Choroid plexus epithelial cell (primary cell): ENCODE measurements at regions not wholly inside any gene's neighbourhood (a gene's known extent, or its start where the extent isn't known, plus 50 kb on each side); places are given as distances from the start of the nearest gene placed in this dataset.

Experiments
- DNase-seq: peaks from one replicate; pipeline ENCODE4 v3.0.0-alpha.2; 2010; ENCODE audit warnings: low read depth
- H3K4me3 ChIP-seq: 2 replicates; pipeline ENCODE4 v1.5.1; 2011; ENCODE audit warnings: low read depth, mild to moderate bottlenecking, control low read depth, low read length, moderate library complexity
- CTCF ChIP-seq: conservative IDR thresholded peaks from 2 replicates; pipeline ENCODE4 v1.5.1; 2011; ENCODE audit warnings: low read depth, mild to moderate bottlenecking, control low read depth, inconsistent platforms, low read length, moderate library complexity

- H3K4me3 ChIP-seq = no peak overlapping the region
- DNase-seq = no peak
- TF ChIP-seq CTCF = no peak
These were observed 229.6 kb upstream of the ESRRG start for GRCh38 chr1:216952864-216953263.

- TF ChIP-seq CTCF = no peak
These were observed 222.4 kb upstream of the ESRRG start for GRCh38 chr1:216945538-216946080.

GRCh38 chr1:216944864-216945510 lies 221.8 kb upstream of the ESRRG start:
- no peak overlapping the region for H3K4me3 ChIP-seq
- TF ChIP-seq CTCF = no peak
- no peak for DNase-seq

More at GRCh38 chr1:216945538-216946080, 222.4 kb upstream of the ESRRG start:
- H3K4me3 ChIP-seq = no peak overlapping the region
- DNase-seq = no peak

- DNase-seq = no peak
- TF ChIP-seq CTCF = no peak
These were observed 214.3 kb upstream of the ESRRG start for GRCh38 chr1:216937491-216937890.

GRCh38 chr1:216936779-216937178 lies 213.6 kb upstream of the ESRRG start:
- TF ChIP-seq CTCF = no peak
- H3K4me3 ChIP-seq = no peak overlapping the region
- no peak for DNase-seq

More at GRCh38 chr1:216937491-216937890, 214.3 kb upstream of the ESRRG start:
- no peak overlapping the region for H3K4me3 ChIP-seq

GRCh38 chr1:216935901-216936300 lies 212.7 kb upstream of the ESRRG start:
- H3K4me3 ChIP-seq = no peak overlapping the region
- no peak for TF ChIP-seq CTCF
- DNase-seq = no peak

- no peak for DNase-seq
- H3K4me3 ChIP-seq = no peak overlapping the region
- no peak for TF ChIP-seq CTCF
These were observed 209.2 kb upstream of the ESRRG start for GRCh38 chr1:216932424-216932823.
